HFF-Myc (cell line): ENCODE measurements at regions not wholly inside any gene's neighbourhood (a gene's known extent, or its start where the extent isn't known, plus 50 kb on each side); places are given as distances from the start of the nearest gene placed in this dataset.

Source experiments
- DNase-seq: peaks from one replicate; pipeline ENCODE4 v3.0.0-alpha.2; 2011; ENCODE audit warnings: low read depth; ENCODE audit errors: extremely low read depth
- H3K4me3 ChIP-seq: replicated peaks from 2 replicates; pipeline ENCODE4 v1.5.1; 2011; ENCODE audit warnings: low read depth, mild to moderate bottlenecking, control low read depth, low read length
- TF ChIP-seq, protein P1 (sequence below): IDR thresholded peaks from 2 replicates; pipeline ENCODE4 v1.5.1; 2012; ENCODE audit warnings: mild to moderate bottlenecking, low read depth, low read length, control low read depth; ENCODE audit errors: missing control alignments

DNA sequence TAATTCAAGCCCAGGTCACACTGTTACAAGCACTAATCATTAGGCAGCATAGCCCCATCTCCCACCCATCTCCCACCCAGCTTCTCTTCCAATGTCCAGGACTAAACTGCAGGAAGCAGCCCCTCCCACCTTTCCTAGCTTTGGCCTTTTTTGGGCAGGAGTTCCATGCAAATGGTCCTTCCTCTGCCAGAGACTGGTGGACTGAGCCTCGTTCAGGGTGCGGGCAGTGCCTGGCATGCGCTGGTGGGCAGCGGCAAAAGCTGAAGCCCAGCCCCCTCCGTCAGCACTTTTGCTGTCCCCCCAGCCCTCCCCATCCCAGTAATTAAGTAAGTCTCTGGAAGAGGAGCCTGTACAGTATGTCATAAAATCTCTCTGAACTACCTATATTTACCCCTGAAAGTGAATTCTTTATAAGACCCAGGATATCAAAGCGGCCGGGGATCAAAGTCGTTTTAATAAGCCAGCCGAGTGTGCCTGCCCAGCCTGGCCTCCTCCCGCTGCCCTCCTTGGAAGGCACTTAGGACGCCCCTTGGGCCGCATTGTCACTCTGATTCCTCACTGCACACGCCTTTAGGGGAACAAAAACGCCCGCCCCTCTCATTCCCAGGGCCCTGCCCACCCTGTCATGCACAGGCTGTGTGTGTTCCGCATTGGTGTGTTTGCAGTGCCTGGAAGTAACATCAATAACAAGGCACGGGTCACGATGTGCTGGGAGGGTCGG is 109.9 kb downstream of the IRX5 start:
- H3K4me3 ChIP-seq = no peak overlapping the region
- no peak for DNase-seq
- TF ChIP-seq, protein P1, sequence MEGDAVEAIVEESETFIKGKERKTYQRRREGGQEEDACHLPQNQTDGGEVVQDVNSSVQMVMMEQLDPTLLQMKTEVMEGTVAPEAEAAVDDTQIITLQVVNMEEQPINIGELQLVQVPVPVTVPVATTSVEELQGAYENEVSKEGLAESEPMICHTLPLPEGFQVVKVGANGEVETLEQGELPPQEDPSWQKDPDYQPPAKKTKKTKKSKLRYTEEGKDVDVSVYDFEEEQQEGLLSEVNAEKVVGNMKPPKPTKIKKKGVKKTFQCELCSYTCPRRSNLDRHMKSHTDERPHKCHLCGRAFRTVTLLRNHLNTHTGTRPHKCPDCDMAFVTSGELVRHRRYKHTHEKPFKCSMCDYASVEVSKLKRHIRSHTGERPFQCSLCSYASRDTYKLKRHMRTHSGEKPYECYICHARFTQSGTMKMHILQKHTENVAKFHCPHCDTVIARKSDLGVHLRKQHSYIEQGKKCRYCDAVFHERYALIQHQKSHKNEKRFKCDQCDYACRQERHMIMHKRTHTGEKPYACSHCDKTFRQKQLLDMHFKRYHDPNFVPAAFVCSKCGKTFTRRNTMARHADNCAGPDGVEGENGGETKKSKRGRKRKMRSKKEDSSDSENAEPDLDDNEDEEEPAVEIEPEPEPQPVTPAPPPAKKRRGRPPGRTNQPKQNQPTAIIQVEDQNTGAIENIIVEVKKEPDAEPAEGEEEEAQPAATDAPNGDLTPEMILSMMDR = no peak

DNA sequence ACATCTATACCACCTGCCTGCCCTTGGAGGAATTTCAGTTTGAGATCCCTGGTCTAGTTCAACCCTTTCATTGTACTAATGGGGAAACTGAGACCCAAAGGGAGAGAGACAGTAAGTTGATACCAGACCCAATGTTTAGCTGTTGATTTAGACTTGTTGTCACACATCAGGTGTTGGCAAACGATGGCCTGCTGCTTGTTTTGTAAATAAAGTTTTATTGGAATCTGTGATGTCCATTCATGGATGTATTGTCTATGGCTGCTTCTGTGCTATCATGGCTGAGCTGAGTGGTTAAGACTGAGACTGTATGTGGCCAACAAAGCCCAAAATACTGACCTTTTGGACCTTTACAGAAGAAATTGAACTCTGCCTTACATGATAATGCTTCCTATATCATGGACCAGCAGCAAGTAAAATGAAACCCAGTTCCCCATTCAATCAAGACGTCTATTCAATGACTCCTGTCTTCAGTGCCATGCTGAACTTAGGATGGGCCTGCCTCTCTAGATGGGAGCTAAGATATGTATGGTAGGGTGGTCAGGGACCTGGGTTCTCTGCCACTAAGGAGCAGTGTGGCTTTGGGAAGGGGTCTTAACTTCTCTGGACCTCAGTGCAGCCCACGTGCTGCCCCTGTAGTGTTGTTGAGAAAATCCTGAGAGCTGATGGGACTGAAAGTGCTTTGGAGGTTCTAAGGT is 111.0 kb downstream of the IRX5 start:
- DNase-seq = no peak
- no peak overlapping the region for H3K4me3 ChIP-seq
- TF ChIP-seq, protein P1 = no peak

DNA sequence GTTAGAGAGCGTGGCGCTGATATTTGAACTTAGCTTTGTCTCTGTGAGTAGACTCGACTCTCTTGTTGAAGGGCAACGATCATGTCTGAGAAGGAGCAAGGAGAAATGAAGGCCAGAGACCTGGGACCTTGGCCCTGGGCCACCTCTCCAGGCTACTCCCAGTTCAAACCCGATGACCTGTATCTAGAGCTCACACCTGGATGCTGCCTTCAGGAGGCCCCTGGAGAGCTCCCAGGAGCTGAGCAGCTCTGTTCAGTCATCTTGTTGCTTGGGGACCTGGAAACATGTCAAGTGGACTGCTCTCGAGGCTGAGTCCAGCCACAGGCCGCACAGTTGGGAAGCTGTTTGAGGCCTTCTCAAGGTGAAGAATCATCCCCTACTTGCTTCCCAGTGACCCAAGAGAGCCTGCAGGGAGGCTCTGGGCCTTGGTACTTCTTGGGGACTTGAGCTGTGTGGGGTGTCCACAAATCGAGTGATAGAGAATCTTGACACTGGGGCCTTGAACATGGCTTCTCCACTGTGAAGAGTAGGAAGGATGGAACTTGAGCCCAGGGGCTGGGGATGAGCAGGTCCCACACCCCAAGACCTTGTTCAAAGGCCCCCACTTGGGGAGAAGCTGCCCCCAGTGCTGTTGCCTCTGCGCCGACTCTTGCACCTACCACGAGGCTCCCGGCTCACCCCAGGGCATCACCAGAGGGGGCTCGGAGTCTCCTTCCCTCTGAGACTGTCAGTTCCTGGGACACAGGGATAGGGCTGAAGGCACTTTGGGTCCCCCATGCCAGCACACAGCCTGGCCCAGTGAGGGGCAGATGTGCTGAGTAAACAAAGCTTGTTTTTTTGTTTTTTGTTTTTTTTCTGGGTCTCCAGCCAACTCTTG is 112.1 kb downstream of the IRX5 start:
- TF ChIP-seq, protein P1 = no peak
- no peak for DNase-seq
- H3K4me3 ChIP-seq = no peak overlapping the region

DNA sequence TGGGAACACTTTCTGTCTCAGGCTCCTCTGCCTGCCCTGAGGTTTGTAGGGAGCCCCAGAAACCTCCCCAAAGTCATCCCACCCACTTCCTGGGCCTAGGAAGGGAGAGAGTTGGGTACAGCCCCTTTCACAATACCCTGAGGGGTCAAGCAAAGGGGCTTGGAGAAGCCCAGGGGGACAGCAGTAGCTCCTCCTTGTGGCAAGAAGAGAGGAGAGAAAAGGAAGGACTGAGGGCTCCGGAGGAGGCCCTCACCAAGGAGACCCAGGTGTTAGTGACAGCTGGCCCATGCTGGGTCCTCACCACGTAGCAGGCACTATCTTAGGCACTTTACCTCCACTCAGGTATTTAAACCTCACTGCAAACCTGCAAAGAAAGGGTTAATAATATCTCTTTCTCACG is 112.8 kb downstream of the IRX5 start:
- H3K4me3 ChIP-seq = no peak overlapping the region
- no peak for DNase-seq
- TF ChIP-seq, protein P1 = peak; percentile 8

DNA sequence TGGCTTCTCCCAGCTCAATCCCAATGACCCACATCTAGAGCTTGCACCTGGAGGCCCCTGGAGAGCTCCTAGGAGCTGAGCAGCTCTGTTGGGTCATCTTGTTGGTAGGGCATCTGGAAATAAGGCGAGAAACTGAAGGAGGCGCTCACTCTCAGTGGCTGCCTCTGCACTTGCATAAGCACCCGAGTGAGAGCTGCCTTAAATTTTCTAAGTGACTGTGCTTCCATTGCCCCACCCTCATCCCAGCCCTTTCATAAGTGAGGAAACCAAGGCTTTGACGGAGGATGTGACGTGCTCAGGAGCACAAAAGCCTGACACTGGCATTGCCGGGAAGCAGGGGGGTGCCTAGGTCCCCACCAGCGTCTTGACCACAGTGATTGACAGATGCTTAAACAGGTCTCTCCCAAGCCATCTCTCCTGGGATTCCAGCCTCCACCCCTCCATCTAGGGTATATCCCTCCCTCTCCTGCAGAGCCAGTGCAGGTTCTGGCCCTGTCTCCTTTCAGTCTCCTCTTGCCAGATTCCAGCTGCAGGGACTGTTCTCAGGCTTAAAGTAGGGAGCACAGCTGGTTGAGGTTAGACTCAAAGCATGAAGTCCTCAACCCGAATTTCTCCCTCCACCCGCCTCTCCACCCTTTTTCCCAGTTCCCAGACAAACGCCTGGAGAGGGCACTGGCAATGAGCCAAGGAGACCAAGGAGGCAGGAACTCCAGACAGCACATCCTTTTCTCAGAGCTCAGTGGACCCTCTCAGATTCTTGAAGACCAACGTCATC is 113.7 kb downstream of the IRX5 start:
- DNase-seq = no peak
- TF ChIP-seq, protein P1 = no peak
- H3K4me3 ChIP-seq = no peak overlapping the region

DNA sequence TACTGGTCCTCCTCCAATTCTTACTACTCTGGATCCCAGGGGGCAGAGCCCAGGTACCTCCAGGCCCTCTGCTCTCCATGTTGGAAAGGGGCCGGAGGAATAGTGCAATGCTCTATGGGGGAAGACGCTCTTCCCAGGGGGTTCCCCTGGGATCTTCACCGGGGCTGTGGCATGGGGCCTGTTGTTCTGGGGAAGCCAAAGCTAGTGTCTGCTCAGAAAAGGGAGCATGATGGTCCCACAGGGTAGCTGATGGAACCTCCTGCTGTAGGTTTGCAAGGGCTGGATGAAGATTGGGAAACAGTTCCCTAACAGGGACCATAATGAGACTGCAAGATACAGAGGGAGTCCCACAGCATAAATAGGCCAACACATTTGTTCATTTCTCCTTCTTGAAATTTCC is 114.7 kb downstream of the IRX5 start:
- no peak for DNase-seq
- no peak overlapping the region for H3K4me3 ChIP-seq
- TF ChIP-seq, protein P1 = no peak
